ENCODE measurements at regions not wholly inside any gene's neighbourhood (a gene's known extent, or its start where the extent isn't known, plus 50 kb on each side); places are given as distances from the start of the nearest gene placed in this dataset.

DNA sequence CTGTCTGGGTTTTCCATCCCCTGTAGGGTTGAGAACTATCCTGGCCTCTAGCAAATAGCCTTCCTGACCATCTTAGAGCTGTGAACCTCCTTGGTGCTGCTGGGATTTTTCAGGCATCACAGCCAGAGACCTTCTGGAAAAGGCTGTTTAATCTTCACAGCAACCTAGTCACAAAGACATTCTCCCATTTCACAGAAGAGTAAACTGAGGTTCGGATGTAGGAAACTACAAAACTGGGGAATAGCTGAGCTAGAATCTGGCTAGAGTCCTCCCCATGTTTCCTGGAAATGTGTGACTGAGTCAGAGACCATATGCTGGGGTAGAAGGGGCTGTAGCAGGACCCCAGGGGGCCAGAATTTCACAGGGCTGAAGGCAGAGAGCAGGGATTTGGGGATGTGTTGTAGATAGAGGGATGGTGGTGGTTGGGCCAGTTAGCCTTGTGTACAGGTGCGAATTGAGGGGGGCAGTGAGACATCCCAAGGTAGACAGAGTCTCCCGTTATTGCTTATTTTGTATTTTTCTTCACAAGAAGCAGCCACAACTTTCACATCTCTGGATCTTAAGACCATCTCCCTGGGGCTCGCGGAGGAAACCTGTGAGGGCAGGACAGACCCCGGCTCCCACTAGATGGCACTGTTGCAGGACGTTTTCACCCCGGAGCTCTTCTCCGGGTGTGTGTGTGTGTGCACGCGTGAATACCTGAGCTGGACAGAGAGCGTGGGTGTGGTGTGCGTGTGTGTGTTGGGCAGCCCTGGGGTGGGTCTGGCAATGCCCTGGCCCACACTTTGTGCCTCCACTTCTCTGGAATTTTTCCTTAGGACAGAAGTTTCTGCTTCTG lies 66.9 kb upstream of the PRR23C start (continued):
- no peak for TF ChIP-seq ZNF609 (CRISPR knock-in tag; IDR thresholded peaks at IDR 0.05; ENCODE audit: borderline replicate concordance)
- TF ChIP-seq, protein P1, sequence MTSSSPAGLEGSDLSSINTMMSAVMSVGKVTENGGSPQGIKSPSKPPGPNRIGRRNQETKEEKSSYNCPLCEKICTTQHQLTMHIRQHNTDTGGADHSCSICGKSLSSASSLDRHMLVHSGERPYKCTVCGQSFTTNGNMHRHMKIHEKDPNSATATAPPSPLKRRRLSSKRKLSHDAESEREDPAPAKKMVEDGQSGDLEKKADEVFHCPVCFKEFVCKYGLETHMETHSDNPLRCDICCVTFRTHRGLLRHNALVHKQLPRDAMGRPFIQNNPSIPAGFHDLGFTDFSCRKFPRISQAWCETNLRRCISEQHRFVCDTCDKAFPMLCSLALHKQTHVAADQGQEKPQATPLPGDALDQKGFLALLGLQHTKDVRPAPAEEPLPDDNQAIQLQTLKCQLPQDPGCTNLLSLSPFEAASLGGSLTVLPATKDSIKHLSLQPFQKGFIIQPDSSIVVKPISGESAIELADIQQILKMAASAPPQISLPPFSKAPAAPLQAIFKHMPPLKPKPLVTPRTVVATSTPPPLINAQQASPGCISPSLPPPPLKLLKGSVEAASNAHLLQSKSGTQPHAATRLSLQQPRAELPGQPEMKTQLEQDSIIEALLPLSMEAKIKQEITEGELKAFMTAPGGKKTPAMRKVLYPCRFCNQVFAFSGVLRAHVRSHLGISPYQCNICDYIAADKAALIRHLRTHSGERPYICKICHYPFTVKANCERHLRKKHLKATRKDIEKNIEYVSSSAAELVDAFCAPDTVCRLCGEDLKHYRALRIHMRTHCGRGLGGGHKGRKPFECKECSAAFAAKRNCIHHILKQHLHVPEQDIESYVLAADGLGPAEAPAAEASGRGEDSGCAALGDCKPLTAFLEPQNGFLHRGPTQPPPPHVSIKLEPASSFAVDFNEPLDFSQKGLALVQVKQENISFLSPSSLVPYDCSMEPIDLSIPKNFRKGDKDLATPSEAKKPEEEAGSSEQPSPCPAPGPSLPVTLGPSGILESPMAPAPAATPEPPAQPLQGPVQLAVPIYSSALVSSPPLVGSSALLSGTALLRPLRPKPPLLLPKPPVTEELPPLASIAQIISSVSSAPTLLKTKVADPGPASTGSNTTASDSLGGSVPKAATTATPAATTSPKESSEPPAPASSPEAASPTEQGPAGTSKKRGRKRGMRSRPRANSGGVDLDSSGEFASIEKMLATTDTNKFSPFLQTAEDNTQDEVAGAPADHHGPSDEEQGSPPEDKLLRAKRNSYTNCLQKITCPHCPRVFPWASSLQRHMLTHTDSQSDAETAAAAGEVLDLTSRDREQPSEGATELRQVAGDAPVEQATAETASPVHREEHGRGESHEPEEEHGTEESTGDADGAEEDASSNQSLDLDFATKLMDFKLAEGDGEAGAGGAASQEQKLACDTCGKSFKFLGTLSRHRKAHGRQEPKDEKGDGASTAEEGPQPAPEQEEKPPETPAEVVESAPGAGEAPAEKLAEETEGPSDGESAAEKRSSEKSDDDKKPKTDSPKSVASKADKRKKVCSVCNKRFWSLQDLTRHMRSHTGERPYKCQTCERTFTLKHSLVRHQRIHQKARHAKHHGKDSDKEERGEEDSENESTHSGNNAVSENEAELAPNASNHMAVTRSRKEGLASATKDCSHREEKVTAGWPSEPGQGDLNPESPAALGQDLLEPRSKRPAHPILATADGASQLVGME (CRISPR knock-in tag; IDR thresholded peaks at IDR 0.05), result no peak
- no peak for TF ChIP-seq ZNF347 (CRISPR knock-in tag; IDR thresholded peaks at IDR 0.05; ENCODE audit: low read depth)
- no peak for TF ChIP-seq ZNF408 (CRISPR knock-in tag; IDR thresholded peaks at IDR 0.05; ENCODE audit: low read depth)
- TF ChIP-seq, protein P2, sequence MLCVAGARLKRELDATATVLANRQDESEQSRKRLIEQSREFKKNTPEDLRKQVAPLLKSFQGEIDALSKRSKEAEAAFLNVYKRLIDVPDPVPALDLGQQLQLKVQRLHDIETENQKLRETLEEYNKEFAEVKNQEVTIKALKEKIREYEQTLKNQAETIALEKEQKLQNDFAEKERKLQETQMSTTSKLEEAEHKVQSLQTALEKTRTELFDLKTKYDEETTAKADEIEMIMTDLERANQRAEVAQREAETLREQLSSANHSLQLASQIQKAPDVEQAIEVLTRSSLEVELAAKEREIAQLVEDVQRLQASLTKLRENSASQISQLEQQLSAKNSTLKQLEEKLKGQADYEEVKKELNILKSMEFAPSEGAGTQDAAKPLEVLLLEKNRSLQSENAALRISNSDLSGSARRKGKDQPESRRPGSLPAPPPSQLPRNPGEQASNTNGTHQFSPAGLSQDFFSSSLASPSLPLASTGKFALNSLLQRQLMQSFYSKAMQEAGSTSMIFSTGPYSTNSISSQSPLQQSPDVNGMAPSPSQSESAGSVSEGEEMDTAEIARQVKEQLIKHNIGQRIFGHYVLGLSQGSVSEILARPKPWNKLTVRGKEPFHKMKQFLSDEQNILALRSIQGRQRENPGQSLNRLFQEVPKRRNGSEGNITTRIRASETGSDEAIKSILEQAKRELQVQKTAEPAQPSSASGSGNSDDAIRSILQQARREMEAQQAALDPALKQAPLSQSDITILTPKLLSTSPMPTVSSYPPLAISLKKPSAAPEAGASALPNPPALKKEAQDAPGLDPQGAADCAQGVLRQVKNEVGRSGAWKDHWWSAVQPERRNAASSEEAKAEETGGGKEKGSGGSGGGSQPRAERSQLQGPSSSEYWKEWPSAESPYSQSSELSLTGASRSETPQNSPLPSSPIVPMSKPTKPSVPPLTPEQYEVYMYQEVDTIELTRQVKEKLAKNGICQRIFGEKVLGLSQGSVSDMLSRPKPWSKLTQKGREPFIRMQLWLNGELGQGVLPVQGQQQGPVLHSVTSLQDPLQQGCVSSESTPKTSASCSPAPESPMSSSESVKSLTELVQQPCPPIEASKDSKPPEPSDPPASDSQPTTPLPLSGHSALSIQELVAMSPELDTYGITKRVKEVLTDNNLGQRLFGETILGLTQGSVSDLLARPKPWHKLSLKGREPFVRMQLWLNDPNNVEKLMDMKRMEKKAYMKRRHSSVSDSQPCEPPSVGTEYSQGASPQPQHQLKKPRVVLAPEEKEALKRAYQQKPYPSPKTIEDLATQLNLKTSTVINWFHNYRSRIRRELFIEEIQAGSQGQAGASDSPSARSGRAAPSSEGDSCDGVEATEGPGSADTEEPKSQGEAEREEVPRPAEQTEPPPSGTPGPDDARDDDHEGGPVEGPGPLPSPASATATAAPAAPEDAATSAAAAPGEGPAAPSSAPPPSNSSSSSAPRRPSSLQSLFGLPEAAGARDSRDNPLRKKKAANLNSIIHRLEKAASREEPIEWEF (CRISPR knock-in tag; IDR thresholded peaks at IDR 0.05), result no peak
- no peak for TF ChIP-seq NR1H2 (CRISPR knock-in tag; IDR thresholded peaks at IDR 0.05)
- TF ChIP-seq BRD4 (IDR thresholded peaks at IDR 0.05), result no peak
